B cell (primary cell): ENCODE measurements at regions not wholly inside any gene's neighbourhood (a gene's known extent, or its start where the extent isn't known, plus 50 kb on each side); places are given as distances from the start of the nearest gene placed in this dataset.

Experiments
- ATAC-seq: fragments of 200-7000 bp; cut with Tn5 transposase; one replicate; pipeline ENCODE4 v1.10.0; 2021; ENCODE audit warnings: low read depth, mild to moderate bottlenecking, moderate number of reproducible peaks, moderate library complexity
- CTCF ChIA-PET: fragments of 350-600 bp; sonication (Branson Sonifier 250); formaldehyde crosslinking; loops from one replicate; lab custom pipeline; 2021; ENCODE audit warnings: antibody characterized with exemption, inconsistent platforms; lab: Charles Lee
- POLR2A ChIA-PET: fragments of 350-600 bp; sonication (Branson Sonifier 250); formaldehyde crosslinking; loops from one replicate; lab custom pipeline; 2021; ENCODE audit warnings: antibody characterized with exemption; lab: Charles Lee
- DNase-seq: peaks from one replicate; pipeline ENCODE4 v3.0.0; 2013
- H2AFZ ChIP-seq: 2 replicates; pipeline ENCODE4 v1.6.1; 2012; ENCODE audit warnings: mild to moderate bottlenecking, low read depth, low read length; ENCODE audit not compliant: insufficient read depth, poor library complexity, severe bottlenecking
- H3K27ac ChIP-seq, 2 donors: 1 replicate in 1 of 2; 2 replicates in 1 of 2; pipeline ENCODE4 v1.5.1; 2012 to 2013; ENCODE audit warnings: low read length in 2 of 2, mild to moderate bottlenecking in 2 of 2, moderate library complexity in 1 of 2
- H3K27me3 ChIP-seq, 4 experiments: fragments of 200-600 bp in 1 of 4; sonication (generic) in 1 of 4; replicated peaks in 1 of 4; 1 replicate in 2 of 4; 2 replicates in 2 of 4; pipeline versions ENCODE4 v1.6.1 to v1.7.0; 2013 to 2016; ENCODE audit warnings: low read length in 3 of 4, mild to moderate bottlenecking in 2 of 4, mixed read lengths in 1 of 4, moderate library complexity in 1 of 4; ENCODE audit not compliant: insufficient read depth in 4 of 4, control insufficient read depth in 3 of 4; ENCODE audit errors: control extremely low read depth in 1 of 4
- H3K36me3 ChIP-seq, 2 experiments: replicated peaks in 1 of 2; 1 replicate in 1 of 2; 2 replicates in 1 of 2; pipeline versions ENCODE4 v1.6.1 to v1.7.1; 2013; ENCODE audit warnings: low read length in 1 of 2; ENCODE audit not compliant: insufficient read depth in 2 of 2, control insufficient read depth in 1 of 2; ENCODE audit errors: control extremely low read depth in 1 of 2, extremely low read depth in 1 of 2
- H3K4me1 ChIP-seq, 2 donors: fragments of 200-600 bp in 1 of 2; sonication (generic) in 1 of 2; 1 replicate in 1 of 2; 2 replicates in 1 of 2; pipeline versions ENCODE4 v1.5.1 to v1.6.1; 2013 to 2017; ENCODE audit warnings: low read length in 2 of 2; ENCODE audit not compliant: control insufficient read depth in 2 of 2, insufficient read depth in 2 of 2
- H3K4me2 ChIP-seq: replicated peaks from 2 replicates; pipeline ENCODE3; 2012; ENCODE audit warnings: mild to moderate bottlenecking, low read depth, low read length; ENCODE audit not compliant: poor library complexity, severe bottlenecking
- H3K4me3 ChIP-seq, 5 experiments: fragments of 200-600 bp in 1 of 5; sonication (generic) in 1 of 5; 1 replicate in 3 of 5; 2 replicates in 2 of 5; pipeline versions ENCODE4 v1.5.1 to v1.7.0; 2011 to 2016; ENCODE audit warnings: low read length in 4 of 5, mild to moderate bottlenecking in 4 of 5, low read depth in 2 of 5, control low read depth in 1 of 5, moderate library complexity in 1 of 5; ENCODE audit not compliant: insufficient read depth in 1 of 5; ENCODE audit errors: control extremely low read depth in 1 of 5, extremely low read depth in 1 of 5
- H3K79me2 ChIP-seq: fragments of 200-600 bp; sonication (generic); one replicate; pipeline ENCODE4 v1.6.0; 2016; ENCODE audit warnings: low read length; ENCODE audit not compliant: control insufficient read depth, insufficient read depth
- H3K9ac ChIP-seq: fragments of 200-600 bp; sonication (generic); 2 replicates; pipeline ENCODE4 v1.6.1; 2017; ENCODE audit warnings: mild to moderate bottlenecking, low read length, moderate library complexity
- H3K9me3 ChIP-seq, 3 donors: one replicate each; pipeline versions ENCODE4 v1.6.1 to v1.7.1; 2013; ENCODE audit warnings: low read length in 2 of 3; ENCODE audit not compliant: control insufficient read depth in 2 of 3, insufficient read depth in 1 of 3; ENCODE audit errors: control extremely low read depth in 1 of 3
- H4K20me1 ChIP-seq: 2 replicates; pipeline ENCODE4 v1.6.0; 2012; ENCODE audit warnings: mild to moderate bottlenecking, low read length; ENCODE audit not compliant: insufficient read depth, control insufficient read depth, poor library complexity, severe bottlenecking
- H3K27ac Mint-ChIP-seq: one replicate; pipeline ENCODE4 v1.8.0; 2021; ENCODE audit warnings: mixed read lengths
- H3K27me3 Mint-ChIP-seq: one replicate; pipeline ENCODE4 v1.8.0; 2021; ENCODE audit warnings: mixed read lengths
- H3K4me1 Mint-ChIP-seq: one replicate; pipeline ENCODE4 v1.8.0; 2021; ENCODE audit warnings: mixed read lengths
- H3K4me3 Mint-ChIP-seq: one replicate; pipeline ENCODE4 v1.8.0; 2021; ENCODE audit warnings: mixed read lengths
- H3K9me3 Mint-ChIP-seq: one replicate; pipeline ENCODE4 v1.8.0; 2022; ENCODE audit warnings: mixed read lengths; ENCODE audit not compliant: insufficient read depth
- EZH2 ChIP-seq: IDR thresholded peaks from 2 replicates; pipeline ENCODE4 v1.6.1; 2012; ENCODE audit warnings: borderline replicate concordance, low read depth, mild to moderate bottlenecking, moderate library complexity, low read length; ENCODE audit not compliant: insufficient read depth, poor library complexity, severe bottlenecking
- WGBS: methylation state at CpG from one replicate; pipeline ENCODE4 v1.1.5; 2013; ENCODE audit warnings: missing lambda C conversion rate; ENCODE audit not compliant: insufficient coverage; 5-methylcytosine and 5-hydroxymethylcytosine counted together
- intact Hi-C: fragments of 100-400 bp; cut with micrococcal nuclease; formaldehyde crosslinking; loops from one replicate; pipeline ENCODE4 v1.10.0; 2022
- TF ChIP-seq, protein P1 (sequence below): fragments of 200-600 bp; IDR thresholded peaks from one replicate; pipeline ENCODE4 v1.8.0; 2022; ENCODE audit warnings: antibody characterized with exemption, mild to moderate bottlenecking

DNA sequence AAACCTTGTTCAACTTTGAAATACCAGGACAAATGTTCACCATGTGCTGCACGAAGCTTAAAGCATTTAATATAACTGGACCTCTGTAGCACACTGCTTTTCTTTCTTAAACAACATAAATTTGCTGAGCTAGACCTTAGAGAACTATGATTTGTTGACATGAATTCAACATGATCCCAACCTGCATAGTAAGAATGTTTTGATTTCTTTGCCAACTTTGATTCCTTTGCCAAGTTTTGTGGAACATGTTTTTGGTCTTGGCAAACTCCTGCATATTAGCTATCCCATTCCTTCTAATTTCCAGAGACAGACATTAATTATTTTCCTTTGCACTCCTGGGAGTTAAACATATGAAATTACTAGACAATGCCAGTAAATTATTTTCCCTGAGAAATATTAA is 197.2 kb upstream of the RBMS3 start:
- DNase-seq (no peak), ATAC-seq (no peak)
- ChIA-PET CTCF (no interaction called here), POLR2A (no interaction called here)
- no peaks in the 10 kb centered on the region for H3K27me3 Mint-ChIP-seq
- Histone ChIP-seq H3K9ac (no peak overlapping the region), H3K9me3 (no peaks in the 10 kb centered on the region), H3K79me2 (no peaks in the 10 kb centered on the region), H3K4me3 (no peak overlapping the region), H3K27me3 (no peaks in the 10 kb centered on the region), H3K4me1 (no peaks in the 10 kb centered on the region), H4K20me1 (no peaks in the 10 kb centered on the region), H3K27ac (no peak overlapping the region), H3K36me3 (no peaks in the 10 kb centered on the region), H3K4me2 (no peak overlapping the region), H2AFZ (no peak overlapping the region)
- H3K4me3 Mint-ChIP-seq: no peak overlapping the region
- intact Hi-C loops: no loop called here
- no peaks in the 10 kb centered on the region for H3K4me1 Mint-ChIP-seq
- no peak overlapping the region for H3K27ac Mint-ChIP-seq
- H3K9me3 Mint-ChIP-seq: peaks cover 6% of the 10 kb centered on the region
- TF ChIP-seq, protein P1, sequence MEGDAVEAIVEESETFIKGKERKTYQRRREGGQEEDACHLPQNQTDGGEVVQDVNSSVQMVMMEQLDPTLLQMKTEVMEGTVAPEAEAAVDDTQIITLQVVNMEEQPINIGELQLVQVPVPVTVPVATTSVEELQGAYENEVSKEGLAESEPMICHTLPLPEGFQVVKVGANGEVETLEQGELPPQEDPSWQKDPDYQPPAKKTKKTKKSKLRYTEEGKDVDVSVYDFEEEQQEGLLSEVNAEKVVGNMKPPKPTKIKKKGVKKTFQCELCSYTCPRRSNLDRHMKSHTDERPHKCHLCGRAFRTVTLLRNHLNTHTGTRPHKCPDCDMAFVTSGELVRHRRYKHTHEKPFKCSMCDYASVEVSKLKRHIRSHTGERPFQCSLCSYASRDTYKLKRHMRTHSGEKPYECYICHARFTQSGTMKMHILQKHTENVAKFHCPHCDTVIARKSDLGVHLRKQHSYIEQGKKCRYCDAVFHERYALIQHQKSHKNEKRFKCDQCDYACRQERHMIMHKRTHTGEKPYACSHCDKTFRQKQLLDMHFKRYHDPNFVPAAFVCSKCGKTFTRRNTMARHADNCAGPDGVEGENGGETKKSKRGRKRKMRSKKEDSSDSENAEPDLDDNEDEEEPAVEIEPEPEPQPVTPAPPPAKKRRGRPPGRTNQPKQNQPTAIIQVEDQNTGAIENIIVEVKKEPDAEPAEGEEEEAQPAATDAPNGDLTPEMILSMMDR: no peak
- TF ChIP-seq EZH2: no peak
- WGBS: 100% methylated on average over 1 of the region's 1 CpG

DNA sequence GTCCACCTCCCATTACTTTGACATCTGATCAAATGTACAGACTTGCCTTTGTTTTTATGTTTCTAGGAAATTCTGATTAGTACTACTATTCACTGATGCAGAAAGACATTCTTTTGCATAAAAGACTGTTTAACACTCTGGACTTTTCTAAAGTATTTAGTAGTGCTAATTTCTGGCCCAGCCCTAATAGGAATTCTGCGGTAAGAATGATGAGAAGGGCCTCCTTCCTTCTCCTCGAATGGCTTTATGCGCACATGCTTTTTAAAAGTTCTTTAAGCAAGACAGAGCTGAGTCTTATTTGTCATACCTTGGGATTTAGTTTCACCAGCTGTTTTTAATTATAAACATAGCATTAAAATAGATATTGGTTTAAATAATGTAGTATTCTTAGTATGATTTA is 192.3 kb upstream of the RBMS3 start:
- no peaks in the 10 kb centered on the region for H3K79me2 ChIP-seq
- ChIA-PET CTCF (no interaction called here), POLR2A (no interaction called here)
- H3K36me3 ChIP-seq: no peaks in the 10 kb centered on the region
- Mint-ChIP-seq H3K27me3 (no peaks in the 10 kb centered on the region), H3K27ac (no peak overlapping the region), H3K4me3 (no peak overlapping the region), H3K9me3 (peaks cover 6% of the 10 kb centered on the region), H3K4me1 (no peaks in the 10 kb centered on the region)
- no peaks in the 10 kb centered on the region for H3K9me3 ChIP-seq
- TF ChIP-seq, protein P1: no peak
- H2AFZ ChIP-seq: no peak overlapping the region
- H3K27ac ChIP-seq: no peak overlapping the region
- intact Hi-C loops: no loop called here
- no peaks in the 10 kb centered on the region for H3K4me1 ChIP-seq
- no peaks in the 10 kb centered on the region for H3K27me3 ChIP-seq
- no peak overlapping the region for H3K9ac ChIP-seq
- DNase-seq: no peak
- H4K20me1 ChIP-seq: no peaks in the 10 kb centered on the region
- no peak for ATAC-seq
- no peak overlapping the region for H3K4me3 ChIP-seq
- H3K4me2 ChIP-seq: no peak overlapping the region
- no CpG with 5 or more reads among the region's 3 CpGs for WGBS
